Thyroid gland (tissue), 4 donors: ENCODE measurements at regions not wholly inside any gene's neighbourhood (a gene's known extent, or its start where the extent isn't known, plus 50 kb on each side); places are given as distances from the start of the nearest gene placed in this dataset.

Experiments
- DNase-seq, 2 donors: peaks; one replicate each; pipeline ENCODE4 v3.0.0-alpha.2; 2019
- H3K27ac ChIP-seq, 3 donors: fragments of 200-600 bp; sonication (generic); 1 replicate in 2 of 3; 2 replicates in 1 of 3; pipeline ENCODE4 v1.5.1; 2016 to 2019; ENCODE audit warnings: mild to moderate bottlenecking in 1 of 3, moderate library complexity in 1 of 3
- H3K27me3 ChIP-seq: fragments of 200-600 bp; sonication (generic); one replicate; pipeline ENCODE4 v1.5.1; 2019
- H3K36me3 ChIP-seq, 2 donors: fragments of 200-600 bp; sonication (generic); one replicate each; pipeline ENCODE4 v1.5.1; 2016 to 2019
- H3K4me1 ChIP-seq, 2 donors: fragments of 200-600 bp; sonication (generic); one replicate each; pipeline ENCODE4 v1.5.1; 2017 to 2019
- H3K4me3 ChIP-seq, 3 donors: fragments of 200-600 bp; sonication (generic); replicated peaks in 1 of 3; 1 replicate in 2 of 3; 2 replicates in 1 of 3; pipeline ENCODE4 v1.5.1; 2016; ENCODE audit warnings: mild to moderate bottlenecking in 1 of 3
- H3K9me3 ChIP-seq: fragments of 200-600 bp; sonication (generic); one replicate; pipeline ENCODE4 v1.5.1; 2017
- POLR2A ChIP-seq, 2 donors: fragments of 450-650 bp; IDR thresholded peaks; one replicate each; pipeline ENCODE4 v1.6.1; 2017; ENCODE audit warnings: antibody characterized with exemption in 2 of 2, mild to moderate bottlenecking in 2 of 2, moderate library complexity in 1 of 2
- WGBS, 2 donors: methylation state at CpG; one replicate each; pipeline ENCODE4 v1.1.5; 2017; 5-methylcytosine and 5-hydroxymethylcytosine counted together
- intact Hi-C: fragments of 100-400 bp; cut with DNase I; formaldehyde crosslinking; loops from one replicate; pipeline ENCODE4 v1.15.1; 2023
- TF ChIP-seq, protein P1 (sequence below), 6 experiments: fragments of 200-600 bp in 3 of 6; fragments of 450-650 bp in 3 of 6; sonication (generic) in 3 of 6; IDR thresholded peaks; one replicate each; pipeline ENCODE4 v1.5.1; 2016 to 2019; ENCODE audit warnings: antibody characterized with exemption in 6 of 6, mild to moderate bottlenecking in 2 of 6, inconsistent platforms in 1 of 6, moderate library complexity in 1 of 6

DNA sequence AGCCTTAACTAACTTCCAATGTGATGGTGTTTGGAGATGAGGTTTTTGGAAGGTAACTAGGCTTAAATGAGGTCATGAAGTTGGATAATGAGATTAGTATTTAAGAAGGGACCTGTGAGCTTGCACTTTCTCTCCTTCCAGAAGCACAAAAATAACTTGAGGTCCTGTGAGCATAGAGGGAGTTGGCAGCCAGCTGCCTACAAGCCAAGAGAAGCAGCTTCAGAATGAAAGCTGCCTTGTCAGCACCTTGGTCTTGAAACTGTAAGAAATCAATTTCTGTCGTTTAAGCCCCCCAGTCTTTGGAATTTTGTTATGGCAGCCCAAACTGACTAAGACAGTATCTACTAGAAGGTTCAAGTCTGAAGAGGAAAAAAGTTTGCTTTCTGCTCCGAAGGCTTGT, 280.2 kb upstream of the GALNTL6 start:
- Histone ChIP-seq H3K27me3 (no peaks in the 10 kb centered on the region), H3K36me3 (no peaks in the 10 kb centered on the region), H3K27ac (no peak overlapping the region), H3K9me3 (no peaks in the 10 kb centered on the region), H3K4me1 (no peaks in the 10 kb centered on the region), H3K4me3 (no peak overlapping the region)
- WGBS, 2 donors, result 45 to 62% methylated on average over 2 of the region's 2 CpGs
- intact Hi-C loops, result no loop called here
- no peak for DNase-seq
- TF ChIP-seq, protein P1, sequence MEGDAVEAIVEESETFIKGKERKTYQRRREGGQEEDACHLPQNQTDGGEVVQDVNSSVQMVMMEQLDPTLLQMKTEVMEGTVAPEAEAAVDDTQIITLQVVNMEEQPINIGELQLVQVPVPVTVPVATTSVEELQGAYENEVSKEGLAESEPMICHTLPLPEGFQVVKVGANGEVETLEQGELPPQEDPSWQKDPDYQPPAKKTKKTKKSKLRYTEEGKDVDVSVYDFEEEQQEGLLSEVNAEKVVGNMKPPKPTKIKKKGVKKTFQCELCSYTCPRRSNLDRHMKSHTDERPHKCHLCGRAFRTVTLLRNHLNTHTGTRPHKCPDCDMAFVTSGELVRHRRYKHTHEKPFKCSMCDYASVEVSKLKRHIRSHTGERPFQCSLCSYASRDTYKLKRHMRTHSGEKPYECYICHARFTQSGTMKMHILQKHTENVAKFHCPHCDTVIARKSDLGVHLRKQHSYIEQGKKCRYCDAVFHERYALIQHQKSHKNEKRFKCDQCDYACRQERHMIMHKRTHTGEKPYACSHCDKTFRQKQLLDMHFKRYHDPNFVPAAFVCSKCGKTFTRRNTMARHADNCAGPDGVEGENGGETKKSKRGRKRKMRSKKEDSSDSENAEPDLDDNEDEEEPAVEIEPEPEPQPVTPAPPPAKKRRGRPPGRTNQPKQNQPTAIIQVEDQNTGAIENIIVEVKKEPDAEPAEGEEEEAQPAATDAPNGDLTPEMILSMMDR (IDR thresholded peaks at IDR 0.05), result no peak
- no peak for TF ChIP-seq POLR2A (IDR thresholded peaks at IDR 0.05)

DNA sequence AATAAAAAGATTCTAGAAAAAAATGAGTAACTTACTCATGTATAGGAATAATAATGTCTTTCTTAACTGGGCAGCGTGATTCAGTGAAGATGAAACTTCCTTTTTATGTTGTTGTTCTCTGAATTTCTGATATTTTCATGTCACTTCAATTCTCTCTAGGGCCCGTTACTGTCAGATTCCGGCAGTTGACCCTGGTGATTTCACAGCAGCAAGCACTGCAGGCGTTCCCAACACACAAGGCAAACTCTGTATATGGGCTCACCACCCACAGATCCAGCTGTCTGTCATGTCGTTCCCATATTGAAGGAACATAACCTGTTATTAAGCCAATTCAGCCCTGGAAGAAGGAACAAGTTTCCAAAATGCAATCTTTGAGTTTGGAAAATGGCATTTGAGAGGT, 288.3 kb upstream of the GALNTL6 start:
- no peak for TF ChIP-seq POLR2A (IDR thresholded peaks at IDR 0.05)
- TF ChIP-seq, protein P1 (IDR thresholded peaks at IDR 0.05), result no peak
- intact Hi-C loops, result no loop called here
- Histone ChIP-seq H3K27ac (no peak overlapping the region), H3K27me3 (no peaks in the 10 kb centered on the region), H3K4me3 (no peak overlapping the region), H3K36me3 (no peaks in the 10 kb centered on the region), H3K9me3 (no peaks in the 10 kb centered on the region), H3K4me1 (no peaks in the 10 kb centered on the region)
- DNase-seq, result no peak
- WGBS, 2 donors, result 69% methylated on average over 5 of the region's 5 CpGs

DNA sequence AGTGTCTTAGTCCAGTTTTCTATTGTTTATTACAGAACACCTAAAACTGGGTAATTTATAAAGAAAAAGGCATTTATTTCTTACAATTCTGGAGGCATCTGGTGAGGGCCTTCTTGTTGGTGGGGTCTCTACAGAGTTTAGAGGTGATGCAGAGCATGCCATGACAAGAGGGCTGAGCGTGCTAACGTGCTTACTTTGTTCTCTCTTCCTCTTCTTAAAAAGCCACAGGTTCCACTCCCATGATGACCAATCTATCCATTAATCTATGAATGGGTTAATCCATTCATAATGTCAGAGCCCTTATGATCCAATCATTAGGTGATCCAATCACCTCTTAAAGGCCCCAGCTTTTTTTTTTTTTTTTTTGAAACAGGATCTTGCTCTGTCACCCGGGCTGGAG, 291.5 kb upstream of the GALNTL6 start:
- Histone ChIP-seq H3K27me3 (no peaks in the 10 kb centered on the region), H3K4me1 (no peaks in the 10 kb centered on the region), H3K27ac (no peak overlapping the region), H3K36me3 (no peaks in the 10 kb centered on the region), H3K4me3 (no peak overlapping the region), H3K9me3 (no peaks in the 10 kb centered on the region)
- 39 to 41% methylated on average over 3 of the region's 3 CpGs for WGBS, 2 donors
- no peak for DNase-seq
- no peak for TF ChIP-seq POLR2A (IDR thresholded peaks at IDR 0.05)
- TF ChIP-seq, protein P1 (IDR thresholded peaks at IDR 0.05), result no peak
- intact Hi-C loops, result no loop called here

DNA sequence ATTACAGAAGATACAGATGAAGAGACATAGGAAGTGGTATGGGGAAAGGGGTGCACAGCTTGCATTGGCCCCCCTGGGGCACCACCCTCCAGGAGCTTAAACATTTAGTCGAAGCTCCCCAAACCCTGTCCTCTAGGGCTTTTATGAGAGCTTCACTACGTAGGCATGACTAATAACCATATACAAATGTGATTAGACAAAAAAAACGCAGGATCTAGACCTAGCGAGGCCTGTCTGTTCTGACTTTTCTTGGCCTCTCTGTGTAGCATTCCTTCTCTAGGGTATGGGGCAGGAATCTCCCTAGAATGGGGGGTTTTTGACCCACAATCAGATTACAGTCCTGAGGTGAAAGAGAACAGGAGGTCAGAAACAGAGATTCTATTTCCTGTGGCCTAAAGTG, 293.7 kb upstream of the GALNTL6 start:
- Histone ChIP-seq H3K27me3 (no peaks in the 10 kb centered on the region), H3K9me3 (no peaks in the 10 kb centered on the region), H3K36me3 (no peaks in the 10 kb centered on the region), H3K4me1 (no peaks in the 10 kb centered on the region), H3K4me3 (no peak overlapping the region), H3K27ac (no peak overlapping the region)
- TF ChIP-seq, protein P1 (IDR thresholded peaks at IDR 0.05), result no peak
- no peak for TF ChIP-seq POLR2A (IDR thresholded peaks at IDR 0.05)
- intact Hi-C loops, result no loop called here
- no peak for DNase-seq
- 80 to 87% methylated on average over 4 of the region's 4 CpGs for WGBS, 2 donors

DNA sequence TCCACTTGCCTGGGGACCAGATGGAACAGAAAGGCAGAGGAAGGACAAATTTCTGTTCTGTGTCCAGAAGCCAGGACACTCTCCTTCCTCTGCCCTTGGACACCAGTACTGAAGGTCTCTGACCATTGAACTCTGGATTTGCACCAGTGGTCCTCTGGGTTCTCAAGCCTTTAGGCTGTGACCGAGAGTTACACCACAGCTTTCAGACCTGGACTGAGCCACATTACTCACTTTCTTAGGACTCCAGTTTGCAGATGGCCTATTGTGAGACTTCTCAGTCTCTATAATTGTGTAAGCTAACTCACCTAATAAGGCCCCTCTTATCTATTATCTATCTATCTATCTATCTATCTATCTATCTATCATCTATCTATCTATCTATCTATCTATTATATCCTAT, 295.3 kb upstream of the GALNTL6 start:
- Histone ChIP-seq H3K36me3 (no peaks in the 10 kb centered on the region), H3K27ac (no peak overlapping the region), H3K4me1 (no peaks in the 10 kb centered on the region), H3K9me3 (no peaks in the 10 kb centered on the region), H3K27me3 (no peaks in the 10 kb centered on the region), H3K4me3 (no peak overlapping the region)
- TF ChIP-seq, protein P1 (IDR thresholded peaks at IDR 0.05), result no peak
- no peak for TF ChIP-seq POLR2A (IDR thresholded peaks at IDR 0.05)
- 74 to 89% methylated on average over 1 of the region's 1 CpG for WGBS, 2 donors
- no peak for DNase-seq
- intact Hi-C loops, result no loop called here
